Mesendoderm (in vitro differentiated cells): ENCODE measurements at regions not wholly inside any gene's neighbourhood (a gene's known extent, or its start where the extent isn't known, plus 50 kb on each side); places are given as distances from the start of the nearest gene placed in this dataset.

ENCODE experiments used
- DNase-seq: peaks from one replicate; pipeline ENCODE4 v3.0.0; 2013
- H2AK5ac ChIP-seq: 2 replicates; pipeline ENCODE4 v1.6.1; 2013; ENCODE audit warnings: low read length, inconsistent platforms
- H2BK120ac ChIP-seq: 2 replicates; pipeline ENCODE4 v1.6.1; 2013; ENCODE audit warnings: low read depth, mild to moderate bottlenecking, low read length, moderate library complexity, mixed read lengths
- H2BK15ac ChIP-seq: replicated peaks from 2 replicates; pipeline ENCODE4 v1.6.1; 2013; ENCODE audit warnings: low read depth, mild to moderate bottlenecking, moderate library complexity
- H2BK5ac ChIP-seq: 2 replicates; pipeline ENCODE4 v1.6.1; 2013; ENCODE audit warnings: low read length, inconsistent platforms
- H3K18ac ChIP-seq: 2 replicates; pipeline ENCODE4 v1.6.1; 2013; ENCODE audit warnings: mild to moderate bottlenecking, low read length, mixed read lengths
- H3K23ac ChIP-seq: one replicate; pipeline ENCODE4 v1.6.1; 2013; ENCODE audit warnings: low read length
- H3K27ac ChIP-seq: 2 replicates; pipeline ENCODE4 v1.5.1; 2013; ENCODE audit warnings: low read depth, mild to moderate bottlenecking, inconsistent platforms, low read length, moderate library complexity
- H3K27me3 ChIP-seq: 2 replicates; pipeline ENCODE4 v1.6.1; 2013; ENCODE audit warnings: low read length, control low read depth, mild to moderate bottlenecking, inconsistent platforms; ENCODE audit not compliant: insufficient read depth, poor library complexity
- H3K36me3 ChIP-seq: 2 replicates; pipeline ENCODE4 v1.6.1; 2013; ENCODE audit warnings: low read length, inconsistent platforms; ENCODE audit not compliant: control insufficient read depth, insufficient read depth
- H3K4ac ChIP-seq: one replicate; pipeline ENCODE4 v1.6.1; 2013; ENCODE audit warnings: low read depth, mild to moderate bottlenecking, low read length, moderate library complexity
- H3K4me1 ChIP-seq: 2 replicates; pipeline ENCODE4 v1.6.1; 2013; ENCODE audit warnings: low read depth, low read length, inconsistent platforms; ENCODE audit not compliant: control insufficient read depth
- H3K4me2 ChIP-seq: 2 replicates; pipeline ENCODE4 v1.6.1; 2013; ENCODE audit warnings: low read length
- H3K4me3 ChIP-seq: 2 replicates; pipeline ENCODE4 v1.5.1; 2013; ENCODE audit warnings: mild to moderate bottlenecking, low read length
- H3K56ac ChIP-seq: one replicate; pipeline ENCODE4 v1.6.1; 2013; ENCODE audit warnings: low read length
- H3K79me1 ChIP-seq: 2 replicates; pipeline ENCODE4 v1.6.1; 2013; ENCODE audit warnings: low read length, inconsistent platforms
- H3K79me2 ChIP-seq: 2 replicates; pipeline ENCODE4 v1.6.1; 2013; ENCODE audit warnings: mild to moderate bottlenecking, low read length; ENCODE audit not compliant: control insufficient read depth, insufficient read depth
- H3K9ac ChIP-seq: 2 replicates; pipeline ENCODE4 v1.6.1; 2013; ENCODE audit warnings: low read length, inconsistent platforms
- H4K5ac ChIP-seq: one replicate; pipeline ENCODE4 v1.6.1; 2013; ENCODE audit warnings: low read length
- H4K8ac ChIP-seq: one replicate; pipeline ENCODE4 v1.6.1; 2013; ENCODE audit warnings: low read depth, mild to moderate bottlenecking, control low read depth, low read length, moderate library complexity
- WGBS: extraction: QIAGEN DNeasy Blood & Tissue Kit; methylation state at CpG from one replicate; pipeline ENCODE4 v1.1.7; 2013; ENCODE audit warnings: low lambda C conversion rate, missing lambda C conversion rate; ENCODE audit not compliant: insufficient coverage; ENCODE audit errors: extremely low coverage; 5-methylcytosine and 5-hydroxymethylcytosine counted together

DNA sequence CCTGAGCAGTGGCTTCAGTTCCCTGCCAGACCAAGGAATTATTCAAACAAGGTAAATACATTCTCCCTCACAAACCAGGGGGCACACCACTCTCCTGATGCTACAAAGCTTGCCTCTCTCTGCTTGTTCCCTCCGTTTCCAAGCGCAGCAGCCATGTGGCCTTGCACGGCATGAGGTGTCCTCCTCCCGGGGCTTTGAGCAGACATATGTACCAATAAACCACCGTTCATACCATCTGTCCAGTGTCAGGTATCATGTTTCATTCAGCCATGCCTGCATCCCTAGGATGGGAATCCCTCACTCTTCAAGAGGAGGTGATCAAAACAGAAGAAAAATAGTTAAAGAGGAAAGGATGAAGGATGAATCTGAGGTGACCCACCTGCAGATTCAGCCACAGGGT is 282.7 kb downstream of the ENC1 start:
- no peak overlapping the region for H4K5ac ChIP-seq
- H3K79me1 ChIP-seq = no peaks in the 10 kb centered on the region
- no peak overlapping the region for H4K8ac ChIP-seq
- H2BK15ac ChIP-seq = no peak overlapping the region
- H3K36me3 ChIP-seq = no peaks in the 10 kb centered on the region
- H3K23ac ChIP-seq = no peak overlapping the region
- no peak overlapping the region for H3K4me3 ChIP-seq
- H3K4me2 ChIP-seq = no peak overlapping the region
- H3K18ac ChIP-seq = no peak overlapping the region
- H3K56ac ChIP-seq = no peak overlapping the region
- H3K4me1 ChIP-seq = no peaks in the 10 kb centered on the region
- no peaks in the 10 kb centered on the region for H3K79me2 ChIP-seq
- no peak overlapping the region for H3K9ac ChIP-seq
- no CpG with 5 or more reads among the region's 5 CpGs for WGBS
- no peak overlapping the region for H2BK120ac ChIP-seq
- DNase-seq = no peak
- H2AK5ac ChIP-seq = no peak overlapping the region
- H3K27me3 ChIP-seq = no peaks in the 10 kb centered on the region
- H3K4ac ChIP-seq = no peak overlapping the region
- no peak overlapping the region for H3K27ac ChIP-seq
- H2BK5ac ChIP-seq = no peak overlapping the region

DNA sequence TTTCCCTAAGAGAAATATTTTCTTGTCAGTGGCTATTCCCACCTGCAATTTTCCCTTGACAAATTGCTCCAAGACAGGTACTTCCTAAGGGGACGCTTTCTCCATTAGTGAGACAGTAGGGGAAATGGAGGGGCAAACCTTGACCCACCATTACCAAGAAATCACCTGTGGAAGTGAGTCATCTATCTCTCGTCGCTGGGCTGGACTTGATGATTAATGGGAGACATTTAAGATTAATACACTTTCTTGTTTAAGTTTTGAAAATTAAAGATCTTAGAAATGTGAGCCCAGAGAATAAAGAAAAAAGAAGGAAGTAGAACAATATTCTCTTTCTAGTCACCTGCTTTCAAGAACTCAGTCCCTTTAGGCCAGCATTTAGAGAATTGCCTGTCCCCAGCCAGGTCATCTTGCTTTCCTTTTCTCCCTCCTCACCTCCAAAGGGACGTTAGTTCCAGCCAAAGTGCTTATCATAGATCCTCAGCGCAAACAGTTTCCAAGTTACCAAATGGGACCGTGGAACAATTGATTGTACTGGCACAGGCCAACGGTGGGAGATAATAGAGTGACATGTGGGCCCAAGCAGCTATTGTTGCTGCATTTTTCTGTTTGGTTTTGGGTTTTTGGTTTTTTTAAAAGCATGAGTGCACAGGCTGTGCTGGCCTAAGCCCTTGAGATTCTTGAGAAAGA is 284.4 kb downstream of the ENC1 start:
- Histone ChIP-seq H3K4me1 (no peaks in the 10 kb centered on the region), H3K9ac (no peak overlapping the region), H3K36me3 (no peaks in the 10 kb centered on the region), H2BK15ac (no peak overlapping the region), H2BK120ac (no peak overlapping the region), H2BK5ac (no peak overlapping the region), H3K4me3 (no peak overlapping the region), H3K23ac (no peak overlapping the region), H3K79me2 (no peaks in the 10 kb centered on the region), H3K79me1 (no peaks in the 10 kb centered on the region), H2AK5ac (no peak overlapping the region), H3K27me3 (no peaks in the 10 kb centered on the region), H3K4me2 (no peak overlapping the region), H3K56ac (no peak overlapping the region), H3K27ac (no peak overlapping the region), H4K5ac (no peak overlapping the region), H3K4ac (no peak overlapping the region), H4K8ac (no peak overlapping the region), H3K18ac (no peak overlapping the region)
- DNase-seq = no peak
- no CpG with 5 or more reads among the region's 7 CpGs for WGBS

DNA sequence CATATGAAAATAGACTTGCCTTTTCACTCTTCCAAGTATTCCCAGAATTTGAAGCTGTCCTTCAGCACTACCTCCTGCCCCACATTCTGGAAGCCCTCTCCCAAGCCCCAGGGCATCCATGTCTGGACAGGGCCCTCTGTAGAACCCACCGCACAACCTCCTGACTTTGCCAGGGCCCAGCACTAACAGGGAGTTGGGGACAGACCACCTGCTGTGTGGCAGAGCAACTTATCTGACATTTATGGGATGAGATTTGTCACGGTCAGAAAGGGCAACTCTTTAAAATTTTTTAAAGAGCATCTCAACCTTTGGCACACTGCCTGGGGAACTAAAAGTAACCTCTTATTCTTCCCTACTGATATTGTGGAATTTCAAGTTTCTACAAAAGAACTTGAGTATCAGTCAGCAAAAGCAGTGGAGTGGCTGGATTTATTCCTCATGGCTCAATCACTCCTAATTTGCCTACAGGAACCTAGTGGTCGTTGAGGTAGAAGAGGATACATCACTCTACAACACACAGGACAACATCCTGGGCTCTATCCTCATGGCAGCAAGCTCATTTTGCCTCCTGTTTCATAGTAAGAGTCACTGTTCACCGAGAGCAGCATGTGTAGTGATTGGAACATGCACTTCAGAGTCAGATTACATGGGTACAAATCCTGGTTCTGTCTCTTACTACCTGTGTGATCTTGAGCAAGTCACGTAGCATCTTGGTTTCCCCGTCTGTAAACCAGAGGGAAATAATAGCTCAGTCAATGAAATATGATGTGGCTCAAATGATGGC is 285.3 kb downstream of the ENC1 start:
- no peaks in the 10 kb centered on the region for H3K79me1 ChIP-seq
- no peak overlapping the region for H3K4ac ChIP-seq
- no peaks in the 10 kb centered on the region for H3K4me1 ChIP-seq
- DNase-seq = no peak
- no peaks in the 10 kb centered on the region for H3K36me3 ChIP-seq
- no peak overlapping the region for H2BK5ac ChIP-seq
- H2BK15ac ChIP-seq = no peak overlapping the region
- H3K18ac ChIP-seq = no peak overlapping the region
- no peak overlapping the region for H2BK120ac ChIP-seq
- no peaks in the 10 kb centered on the region for H3K79me2 ChIP-seq
- H3K27me3 ChIP-seq = no peaks in the 10 kb centered on the region
- no peak overlapping the region for H3K4me3 ChIP-seq
- no peak overlapping the region for H4K5ac ChIP-seq
- no peak overlapping the region for H4K8ac ChIP-seq
- no peak overlapping the region for H3K4me2 ChIP-seq
- H2AK5ac ChIP-seq = no peak overlapping the region
- no peak overlapping the region for H3K56ac ChIP-seq
- no CpG with 5 or more reads among the region's 6 CpGs for WGBS
- H3K27ac ChIP-seq = no peak overlapping the region
- no peak overlapping the region for H3K23ac ChIP-seq
- no peak overlapping the region for H3K9ac ChIP-seq

DNA sequence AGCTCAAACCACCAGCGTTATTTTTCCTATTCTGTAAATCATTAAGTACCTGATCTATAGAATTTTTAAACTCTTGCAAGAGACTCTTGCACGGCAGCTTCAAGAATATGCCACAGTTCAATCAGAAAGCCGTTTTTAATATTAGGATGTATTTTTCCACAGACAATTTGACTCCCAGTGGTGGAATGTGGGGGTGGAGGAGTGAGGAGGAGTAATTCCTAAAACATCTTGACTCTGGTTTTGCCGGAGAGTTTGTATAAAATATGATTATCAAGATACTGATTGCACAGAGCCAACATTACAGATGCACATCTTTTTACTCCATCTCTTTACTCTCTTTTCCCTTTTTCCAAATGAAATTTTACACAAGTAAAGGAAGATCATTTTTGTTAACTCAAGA is 288.3 kb downstream of the ENC1 start:
- Histone ChIP-seq H2BK5ac (no peak overlapping the region), H3K27ac (no peak overlapping the region), H3K4me3 (no peak overlapping the region), H3K23ac (no peak overlapping the region), H3K18ac (no peak overlapping the region), H3K9ac (no peak overlapping the region), H2AK5ac (no peak overlapping the region), H3K56ac (no peak overlapping the region), H3K4me2 (no peak overlapping the region), H3K4ac (no peak overlapping the region), H3K36me3 (no peaks in the 10 kb centered on the region), H4K8ac (no peak overlapping the region), H3K79me2 (no peaks in the 10 kb centered on the region), H4K5ac (no peak overlapping the region), H2BK15ac (no peak overlapping the region), H3K27me3 (no peaks in the 10 kb centered on the region), H2BK120ac (no peak overlapping the region), H3K79me1 (no peaks in the 10 kb centered on the region), H3K4me1 (no peaks in the 10 kb centered on the region)
- DNase-seq = no peak
- no CpG with 5 or more reads among the region's 4 CpGs for WGBS

DNA sequence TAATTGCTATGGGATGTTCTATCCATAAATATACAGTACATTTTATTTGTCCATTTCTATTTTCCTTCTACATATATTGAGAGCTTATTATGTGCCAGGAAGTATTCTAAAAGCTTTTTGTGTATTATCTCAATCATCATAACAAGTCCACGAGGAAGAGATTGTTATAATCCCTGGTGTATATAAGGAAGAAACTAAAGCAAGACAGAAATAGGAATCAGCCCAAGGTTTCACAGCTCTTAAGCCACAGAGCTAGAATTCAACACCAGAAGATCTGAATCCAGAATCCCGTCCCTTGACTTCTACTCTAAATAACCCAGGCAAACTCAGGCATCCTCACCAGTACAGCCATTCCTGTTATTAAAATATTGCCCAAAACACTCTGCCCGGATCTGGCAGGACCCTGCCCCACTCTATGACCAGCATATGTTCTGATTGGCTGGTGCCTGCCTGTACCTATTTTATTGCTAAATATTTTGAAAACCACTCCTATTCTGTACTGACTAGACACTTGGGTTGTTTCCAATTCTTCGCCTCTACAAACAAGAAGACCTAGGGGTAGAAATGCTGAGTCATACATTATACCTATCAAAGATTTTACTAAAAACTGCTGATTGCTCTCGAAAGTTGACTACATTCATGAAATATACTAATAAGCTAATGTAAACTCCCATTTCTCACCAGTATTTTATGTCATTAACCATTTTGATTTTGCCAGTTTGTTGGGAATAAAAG is 297.4 kb downstream of the ENC1 start:
- H3K56ac ChIP-seq = no peak overlapping the region
- H3K27ac ChIP-seq = no peak overlapping the region
- H3K9ac ChIP-seq = no peak overlapping the region
- H2BK120ac ChIP-seq = no peak overlapping the region
- H3K4me2 ChIP-seq = no peak overlapping the region
- H3K36me3 ChIP-seq = no peaks in the 10 kb centered on the region
- no peaks in the 10 kb centered on the region for H3K27me3 ChIP-seq
- H4K5ac ChIP-seq = no peak overlapping the region
- H3K23ac ChIP-seq = no peak overlapping the region
- H3K79me2 ChIP-seq = no peaks in the 10 kb centered on the region
- DNase-seq = no peak
- H3K18ac ChIP-seq = no peak overlapping the region
- H2AK5ac ChIP-seq = no peak overlapping the region
- WGBS = no CpG with 5 or more reads among the region's 5 CpGs
- H2BK15ac ChIP-seq = no peak overlapping the region
- no peaks in the 10 kb centered on the region for H3K79me1 ChIP-seq
- no peak overlapping the region for H2BK5ac ChIP-seq
- H3K4ac ChIP-seq = no peak overlapping the region
- H3K4me3 ChIP-seq = no peak overlapping the region
- H3K4me1 ChIP-seq = no peaks in the 10 kb centered on the region
- H4K8ac ChIP-seq = no peak overlapping the region
